HuH-7 (cell line): ENCODE measurements at regions not wholly inside any gene's neighbourhood (a gene's known extent, or its start where the extent isn't known, plus 50 kb on each side); places are given as distances from the start of the nearest gene placed in this dataset.
A peak's percentile ranks its signal among the peaks of the same experiment; 100 is the strongest.
"Not testable (repeated sequence)": the region's sequence is repeated elsewhere in the genome, so short reads cannot be mapped to it uniquely, and the experiment has no call there.

ENCODE experiments used
- DNase-seq: peaks from one replicate; pipeline ENCODE4 v3.0.0; 2011; ENCODE audit warnings: low spot score

DNA sequence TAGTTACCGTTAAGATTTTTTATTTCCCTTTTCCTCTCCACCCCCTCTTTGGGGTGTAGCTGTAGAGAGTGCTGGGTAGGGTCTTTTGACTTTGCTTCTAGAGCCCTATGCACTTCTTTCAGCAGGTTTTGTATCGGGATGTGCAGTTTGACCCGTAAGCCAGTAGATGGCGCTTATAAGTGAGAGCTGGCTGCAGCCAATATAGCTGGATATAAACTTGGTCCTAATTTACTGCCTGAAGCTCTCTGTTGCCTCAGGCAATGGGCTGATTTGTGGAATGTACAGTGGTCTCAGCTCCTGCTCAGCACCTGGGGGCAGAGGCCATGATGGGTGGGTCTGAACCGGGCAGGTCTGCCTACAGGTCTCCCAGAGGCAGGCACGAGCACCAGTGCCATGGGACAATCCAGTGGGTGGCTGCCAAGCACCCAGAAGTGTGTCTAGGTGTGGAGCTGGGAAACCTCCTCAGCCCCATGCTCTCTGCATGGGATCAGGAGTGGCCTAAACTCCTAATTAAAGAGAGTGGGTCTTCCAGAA lies 146.5 kb downstream of the SPANXN1 start:
- no peak for DNase-seq

GRCh38 chrX:145394344-145394743 lies 147.0 kb downstream of the SPANXN1 start:
- no peak for DNase-seq

DNA sequence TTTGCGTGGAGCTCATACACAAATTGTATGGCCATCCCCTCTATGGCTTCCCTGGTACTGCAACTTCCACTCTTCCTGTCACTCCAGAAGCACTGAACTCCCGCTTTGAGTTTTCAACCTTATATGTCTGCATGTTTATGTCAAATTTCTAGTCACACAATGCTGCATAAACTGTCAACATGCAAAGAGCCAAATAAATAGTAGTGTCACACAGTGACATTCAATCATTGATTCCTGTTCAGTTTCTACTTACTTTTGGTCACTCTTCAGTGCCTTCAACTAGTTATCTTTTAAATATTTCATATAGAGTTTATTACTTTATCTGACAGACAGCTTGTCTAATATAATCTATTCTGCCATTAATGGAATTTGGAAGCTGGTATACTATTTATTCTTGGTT lies 149.3 kb downstream of the SPANXN1 start:
- DNase-seq, result no peak

GRCh38 chrX:145405012-145405411 lies 157.7 kb downstream of the SPANXN1 start:
- peak; percentile 2 for DNase-seq

DNA sequence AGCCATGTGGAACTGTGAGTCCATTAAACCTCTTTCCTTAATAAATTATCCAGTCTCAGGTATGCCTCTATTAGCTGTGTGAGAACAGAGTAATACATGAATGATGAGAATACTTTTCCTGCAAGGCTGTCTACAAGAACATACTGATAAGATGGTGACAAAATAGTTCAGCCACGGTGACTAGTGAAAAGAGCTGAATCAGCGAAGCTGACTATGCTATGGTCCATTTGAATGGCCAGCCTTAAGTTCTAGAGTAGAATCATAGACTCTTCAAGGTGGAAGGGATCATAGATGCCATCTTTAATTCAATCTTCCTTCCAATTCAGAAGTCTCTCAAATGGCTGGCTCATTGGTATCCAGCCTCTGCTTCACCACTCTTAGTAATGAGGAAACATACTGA lies 163.3 kb downstream of the SPANXN1 start:
- DNase-seq, result no peak

DNA sequence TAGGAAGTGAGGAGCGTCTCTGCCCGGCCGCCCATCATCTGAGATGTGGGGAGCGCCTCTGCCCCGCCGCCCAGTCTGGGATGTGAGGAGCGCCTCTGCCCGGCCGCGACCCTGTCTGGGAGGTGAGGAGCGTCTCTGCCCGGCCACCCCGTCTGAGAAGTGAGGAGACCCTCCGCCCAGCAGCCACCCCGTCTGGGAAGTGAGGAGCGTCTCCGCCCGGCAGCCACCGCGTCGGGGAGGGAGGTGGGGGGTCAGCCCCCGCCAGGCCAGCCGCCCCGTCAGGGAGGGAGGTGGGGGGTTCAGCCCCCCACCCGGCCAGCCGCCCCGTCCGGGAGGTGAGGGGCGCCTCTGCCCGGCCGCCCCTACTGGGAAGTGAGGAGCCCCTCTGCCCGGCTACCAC lies 188.9 kb downstream of the SPANXN1 start:
- DNase-seq, result not testable (repeated sequence)

- DNase-seq, result no peak
Measured at GRCh38 chrX:145464650-145465049, 217.3 kb downstream of the SPANXN1 start.

GRCh38 chrX:145475725-145476124 lies 228.4 kb downstream of the SPANXN1 start:
- DNase-seq, result no peak

DNA sequence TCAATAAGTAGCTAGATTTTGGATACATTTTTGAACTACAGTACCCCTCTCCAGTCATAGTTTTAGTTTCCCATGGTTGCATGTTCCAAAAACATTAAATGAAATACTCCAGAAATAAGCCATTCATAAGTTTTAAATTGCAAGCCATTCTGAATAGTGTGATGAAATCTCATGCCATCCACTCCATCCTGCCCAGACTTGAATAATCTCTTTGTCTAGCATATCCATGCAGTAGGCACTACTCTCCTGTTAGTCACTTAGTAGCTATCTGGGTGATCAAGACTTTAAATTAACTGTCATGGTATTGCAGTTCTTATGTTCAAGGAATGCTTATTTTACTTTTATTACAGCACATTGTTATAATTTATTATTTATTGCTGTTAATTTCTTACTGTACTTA lies 237.4 kb downstream of the SPANXN1 start:
- no peak for DNase-seq

DNA sequence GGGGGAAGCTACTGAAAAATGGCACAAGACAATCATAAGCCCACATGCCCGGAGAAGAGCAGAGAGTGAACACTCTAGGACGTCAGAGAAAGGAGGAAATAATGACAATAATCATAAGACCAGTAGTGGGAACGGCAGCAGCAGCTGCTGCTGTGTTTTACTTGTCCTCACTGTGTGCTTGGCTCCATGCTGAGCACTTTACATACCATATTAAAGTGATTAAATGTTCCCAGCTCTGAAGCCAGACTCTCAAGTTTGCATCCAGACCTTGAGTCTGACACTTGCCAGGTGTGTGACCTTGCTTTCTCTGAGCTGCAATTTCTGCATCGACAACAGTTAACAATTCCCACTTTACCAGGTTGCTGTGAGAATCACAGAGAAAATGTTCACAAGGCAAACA lies 255.4 kb downstream of the SPANXN1 start:
- no peak for DNase-seq

GRCh38 chrX:145506214-145506613 lies 258.9 kb downstream of the SPANXN1 start:
- DNase-seq, result no peak

GRCh38 chrX:145524931-145525330 lies 277.6 kb downstream of the SPANXN1 start:
- DNase-seq, result no peak

- no peak for DNase-seq
Measured at GRCh38 chrX:145532176-145532780, 285.0 kb downstream of the SPANXN1 start.

GRCh38 chrX:145533534-145533933 lies 284.1 kb upstream of the SLITRK2 start:
- DNase-seq, result no peak

DNA sequence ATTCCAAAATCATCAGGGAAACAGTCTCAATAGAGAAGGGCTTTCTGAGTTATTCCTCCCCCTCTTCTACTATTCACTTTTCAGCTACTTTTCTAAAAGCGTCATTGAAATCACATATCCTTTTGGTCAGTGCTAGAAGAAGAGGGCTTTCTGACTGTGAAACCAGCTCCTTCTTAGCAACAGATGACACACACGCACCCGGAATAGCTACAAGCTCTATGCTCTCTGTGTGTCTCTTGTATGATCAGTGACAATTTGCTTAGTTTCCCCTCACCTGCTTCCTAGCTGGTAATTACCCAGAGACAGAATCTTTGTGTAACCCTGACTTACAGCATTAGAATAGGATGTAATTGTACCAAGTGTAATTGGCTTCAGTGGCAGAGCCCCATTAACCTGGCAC lies 268.1 kb upstream of the SLITRK2 start:
- no peak for DNase-seq

DNA sequence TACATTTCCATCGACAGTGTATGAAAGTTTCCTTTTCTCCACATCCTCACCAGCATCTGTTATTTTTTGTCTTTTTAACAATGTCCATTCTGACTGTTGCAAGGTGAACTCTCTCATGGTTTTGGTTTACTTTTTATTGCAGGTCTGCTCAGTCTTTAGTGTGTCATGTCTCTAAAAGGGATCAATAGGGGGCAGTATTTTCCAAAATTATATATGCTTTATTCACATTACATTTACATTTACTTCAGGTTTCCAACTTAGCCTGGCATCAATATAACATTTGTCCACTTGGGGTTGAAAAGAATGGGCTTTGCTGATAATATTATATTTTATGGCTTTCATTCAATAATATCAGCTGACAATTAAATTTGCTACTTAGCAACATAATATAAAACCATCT lies 265.0 kb upstream of the SLITRK2 start:
- no peak for DNase-seq

- DNase-seq, result no peak
Measured at GRCh38 chrX:145553702-145554101, 263.9 kb upstream of the SLITRK2 start.

DNA sequence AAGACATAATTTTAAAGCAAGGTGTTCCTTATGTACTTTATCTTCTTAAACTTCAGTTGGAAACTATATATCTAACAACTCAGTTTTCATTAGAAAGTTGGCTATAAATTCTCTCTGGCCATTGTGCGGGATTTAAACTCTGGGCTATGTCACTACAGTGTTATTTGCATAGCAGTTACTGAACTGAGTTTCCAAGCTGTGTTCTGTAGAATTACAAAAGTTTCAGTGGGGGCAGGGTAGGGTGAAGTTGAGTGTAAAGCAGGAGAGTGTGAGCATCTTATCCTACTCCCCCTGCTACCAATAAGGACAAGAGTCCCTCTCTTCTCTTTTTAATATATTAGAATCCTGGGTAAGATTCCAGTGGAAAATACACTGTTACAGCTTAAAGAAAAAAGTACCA lies 254.5 kb upstream of the SLITRK2 start:
- no peak for DNase-seq

- DNase-seq, result no peak
Measured at GRCh38 chrX:145609951-145610511, 207.6 kb upstream of the SLITRK2 start.

- no peak for DNase-seq
Measured at GRCh38 chrX:145613894-145614293, 203.7 kb upstream of the SLITRK2 start.

DNA sequence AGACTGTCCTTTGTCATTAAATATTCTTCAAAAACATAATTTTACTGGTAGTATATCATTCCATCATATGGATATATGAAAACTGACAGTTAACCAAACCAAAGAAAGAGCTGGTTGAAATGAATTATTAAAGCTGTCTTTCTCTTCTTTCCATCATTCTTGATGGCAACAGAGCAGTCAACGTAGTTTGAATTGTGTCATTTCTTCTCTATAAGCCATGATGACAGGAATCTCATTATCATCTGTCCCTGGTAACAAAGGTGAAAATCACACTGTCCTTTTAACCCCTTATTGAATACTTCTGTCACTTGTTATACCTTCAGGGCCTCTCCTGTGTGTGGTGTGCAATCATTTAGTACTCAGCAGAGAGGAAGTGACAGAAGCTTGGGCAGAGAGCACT lies 197.0 kb upstream of the SLITRK2 start:
- DNase-seq, result no peak

- no peak for DNase-seq
Measured at GRCh38 chrX:145623453-145623852, 194.2 kb upstream of the SLITRK2 start.

DNA sequence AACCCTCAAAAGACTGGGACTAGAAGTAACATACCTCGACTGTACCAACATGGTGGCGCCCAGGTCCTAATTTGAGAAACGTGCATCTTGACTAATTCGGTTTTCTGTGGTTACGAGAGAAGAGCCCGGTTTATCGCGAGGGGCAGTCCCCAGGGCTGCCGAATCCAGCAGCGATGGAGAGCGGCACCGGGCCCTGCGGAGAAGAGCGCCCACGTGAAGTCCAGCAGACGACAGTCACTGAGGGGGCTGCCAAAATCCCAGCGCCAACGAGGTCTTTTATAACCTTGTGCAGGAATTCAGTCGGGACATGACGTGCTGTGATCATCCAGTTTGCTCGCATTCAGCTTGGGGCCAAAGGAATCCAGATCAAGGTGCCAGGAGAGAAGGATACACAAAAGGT lies 187.5 kb upstream of the SLITRK2 start:
- DNase-seq, result no peak

- no peak for DNase-seq
Measured at GRCh38 chrX:145630806-145631435, 186.7 kb upstream of the SLITRK2 start.
